HG03439 (cell line): ENCODE measurements at regions not wholly inside any gene's neighbourhood (a gene's known extent, or its start where the extent isn't known, plus 50 kb on each side); places are given as distances from the start of the nearest gene placed in this dataset.
"Not testable (repeated sequence)": the region's sequence is repeated elsewhere in the genome, so short reads cannot be mapped to it uniquely, and the experiment has no call there.

ENCODE experiments used
- ATAC-seq: cut with Tn5 transposase; IDR thresholded peaks from one replicate; pipeline ENCODE4 v1.9.1; 2021; ENCODE audit warnings: mild to moderate bottlenecking, moderate library complexity; ENCODE audit not compliant: unreplicated experiment

GRCh38 chr5:83810511-83810910 lies 89.9 kb upstream of the HAPLN1 start:
- ATAC-seq, result no peak

- no peak for ATAC-seq
Measured at GRCh38 chr5:83802686-83803085, 82.0 kb upstream of the HAPLN1 start.

- no peak for ATAC-seq
Measured at GRCh38 chr5:83800201-83800600, 79.5 kb upstream of the HAPLN1 start.

DNA sequence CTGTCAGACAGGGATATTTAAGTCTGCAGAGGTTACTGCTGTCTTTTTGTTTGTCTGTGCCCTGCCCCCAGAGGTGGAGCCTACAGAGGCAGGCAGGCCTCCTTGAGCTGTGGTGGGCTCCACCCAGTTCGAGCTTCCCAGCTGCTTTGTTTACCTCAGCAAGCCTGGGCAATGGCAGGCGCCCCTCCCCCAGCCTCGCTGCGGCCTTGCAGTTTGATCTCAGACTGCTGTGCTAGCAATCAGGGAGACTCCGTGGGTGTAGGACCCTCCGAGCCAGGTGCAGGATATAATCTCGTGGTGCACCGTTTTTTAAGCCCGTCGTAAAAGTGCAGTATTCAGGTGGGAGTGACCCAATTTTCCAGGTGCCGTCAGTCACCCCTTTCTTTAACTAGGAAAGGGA lies 78.4 kb upstream of the HAPLN1 start:
- ATAC-seq, result not testable (repeated sequence)

- ATAC-seq, result no peak
Measured at GRCh38 chr5:83789371-83789770, 68.7 kb upstream of the HAPLN1 start.

DNA sequence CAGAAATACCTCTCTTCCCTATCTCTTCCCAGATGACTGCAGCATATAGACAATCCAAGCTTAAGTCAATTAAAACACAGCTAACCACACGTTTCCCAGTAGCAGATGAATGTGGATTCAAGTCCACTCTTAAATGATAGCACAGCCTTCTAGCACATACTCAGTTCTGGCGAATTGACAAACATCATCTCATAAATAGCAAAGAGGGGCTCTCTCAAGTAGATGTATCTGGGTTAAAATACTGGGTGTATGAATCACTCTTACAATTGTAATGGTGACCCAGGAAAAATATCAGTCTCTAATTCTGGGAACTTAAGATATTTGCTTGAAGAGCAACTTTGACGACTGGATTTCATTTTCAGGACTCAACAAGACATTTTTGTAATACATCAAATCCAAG lies 67.0 kb upstream of the HAPLN1 start:
- ATAC-seq, result no peak

DNA sequence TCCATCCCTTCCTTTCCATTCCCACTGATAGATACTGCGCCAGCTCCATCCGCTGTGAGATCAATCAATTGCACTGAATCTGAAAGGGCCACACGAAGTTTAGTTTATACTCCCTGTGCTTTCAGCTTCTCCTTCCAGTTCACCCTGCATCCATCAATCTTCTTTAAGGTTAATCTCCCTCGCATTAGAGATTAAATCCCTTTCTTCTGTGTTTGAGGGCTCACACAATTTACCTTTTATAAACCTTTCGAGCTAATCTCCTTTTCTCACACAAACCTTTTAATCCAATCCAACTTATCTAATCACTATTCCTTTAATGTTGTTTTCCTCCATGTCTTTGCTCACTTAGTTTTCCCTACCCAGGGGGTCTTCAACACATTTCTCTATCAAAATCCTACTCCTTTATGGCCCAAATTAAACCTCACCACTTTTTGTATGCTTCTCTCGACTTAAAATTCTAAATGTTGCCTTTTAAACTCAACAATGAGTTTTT lies 64.6 kb upstream of the HAPLN1 start:
- ATAC-seq, result no peak

GRCh38 chr5:83780699-83781350 lies 60.2 kb upstream of the HAPLN1 start:
- no peak for ATAC-seq

DNA sequence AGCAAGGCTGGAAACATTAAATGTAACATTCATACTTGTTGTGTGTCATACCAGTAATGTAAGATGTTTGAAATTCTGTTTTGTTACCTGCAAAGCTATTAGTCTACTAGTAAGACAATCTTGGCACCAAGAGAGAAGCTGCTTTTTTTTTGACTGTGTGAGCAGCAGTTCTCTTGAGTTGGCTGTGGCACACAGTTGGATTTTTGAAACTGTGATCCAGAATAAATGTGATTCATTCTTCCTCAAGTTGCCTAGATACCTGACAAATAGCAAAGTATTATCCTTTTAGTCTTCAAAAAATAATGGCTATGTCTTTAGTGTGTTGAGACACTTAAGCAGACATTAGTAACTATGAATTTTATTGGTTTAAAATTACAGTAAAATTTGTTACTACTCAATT lies 57.2 kb upstream of the HAPLN1 start:
- no peak for ATAC-seq

DNA sequence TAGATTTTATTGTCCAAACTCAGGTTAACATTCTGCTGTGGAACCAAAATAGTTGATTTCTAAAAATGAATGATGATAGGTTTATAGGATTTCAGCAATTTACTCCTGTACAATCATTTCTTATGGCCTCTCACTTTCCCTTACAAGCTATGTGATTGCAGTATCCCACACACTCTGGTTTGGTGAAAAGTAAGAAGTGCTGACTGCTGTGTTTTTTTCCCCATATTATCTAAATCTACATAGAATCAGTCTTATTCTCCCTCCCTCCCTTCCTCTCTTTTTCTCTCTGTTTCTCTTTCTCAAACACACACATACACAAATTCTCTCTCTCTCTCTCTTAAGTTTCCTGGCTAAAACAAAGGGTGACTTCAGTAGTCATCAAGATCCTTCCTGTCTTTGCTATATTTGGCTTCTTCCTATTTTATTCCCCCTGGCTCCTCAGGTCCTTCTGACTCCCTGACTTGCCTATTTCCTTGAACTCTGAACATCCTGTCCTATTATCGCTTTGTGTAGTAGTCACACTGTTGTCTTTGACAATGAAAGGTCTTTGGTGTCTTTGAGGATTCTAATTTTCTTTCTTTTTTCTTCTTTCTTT lies 55.9 kb upstream of the HAPLN1 start:
- ATAC-seq, result no peak
